Panc1 (cell line): ENCODE measurements at regions not wholly inside any gene's neighbourhood (a gene's known extent, or its start where the extent isn't known, plus 50 kb on each side); places are given as distances from the start of the nearest gene placed in this dataset.

ENCODE experiments used
- ATAC-seq: fragments of 200-7000 bp; cut with Tn5 transposase; 2 replicates; pipeline ENCODE4 v1.9.1; 2020; ENCODE audit warnings: mild to moderate bottlenecking, moderate library complexity
- BruUV-seq: library from RNA; stranded (reverse); fragments of 400-500 nt; replicated peaks from 2 replicates; lab custom pipeline; 2021; lab: Mats Ljungman, UMichigan
- CTCF ChIA-PET: fragments of 300-600 bp; sonication (Branson Sonifier 250); formaldehyde crosslinking; loops from one replicate; lab custom pipeline; 2022; ENCODE audit warnings: antibody characterized with exemption; lab: Charles Lee
- POLR2A ChIA-PET: fragments of 300-600 bp; sonication (Branson Sonifier 250); formaldehyde crosslinking; loops from one replicate; lab custom pipeline; 2022; ENCODE audit warnings: antibody characterized with exemption; lab: Charles Lee
- DNase-seq: peaks from one replicate; pipeline ENCODE4 v3.0.0-alpha.2; 2010; ENCODE audit warnings: low read depth, low spot score
- H3K27ac ChIP-seq: 2 replicates; pipeline ENCODE4 v1.5.1; 2011; ENCODE audit warnings: mild to moderate bottlenecking, low read length, inconsistent platforms
- H3K27me3 ChIP-seq: fragments of 200-500 bp; sonication (Bioruptor generic); 2 replicates; pipeline ENCODE4 v1.6.0; 2014; ENCODE audit warnings: low read length, inconsistent platforms; ENCODE audit not compliant: control insufficient read depth, insufficient read depth
- H3K36me3 ChIP-seq: fragments of 200-500 bp; sonication (Bioruptor generic); 2 replicates; pipeline ENCODE4 v1.5.1; 2014; ENCODE audit warnings: inconsistent platforms, mild to moderate bottlenecking, low read length, moderate library complexity; ENCODE audit not compliant: control insufficient read depth, insufficient read depth
- H3K4me1 ChIP-seq: 2 replicates; pipeline ENCODE4 v1.5.1; 2011; ENCODE audit warnings: inconsistent platforms, mild to moderate bottlenecking, low read length, moderate library complexity; ENCODE audit not compliant: control insufficient read depth, insufficient read depth
- H3K4me3 ChIP-seq, 2 experiments: 2 replicates each; pipeline ENCODE4 v1.5.1; 2011 to 2012; ENCODE audit warnings: low read depth in 2 of 2, low read length in 2 of 2, mild to moderate bottlenecking in 2 of 2, inconsistent platforms in 1 of 2, moderate library complexity in 1 of 2
- H3K9me3 ChIP-seq: fragments of 200-500 bp; sonication (Bioruptor generic); 2 replicates; pipeline ENCODE4 v1.5.1; 2014; ENCODE audit warnings: low read depth, mild to moderate bottlenecking, inconsistent platforms, low read length, moderate library complexity; ENCODE audit not compliant: control insufficient read depth, insufficient read depth
- POLR2AphosphoS5 ChIP-seq: IDR thresholded peaks from 2 replicates; pipeline ENCODE4 v1.6.1; 2012; ENCODE audit warnings: mild to moderate bottlenecking, low read depth, low read length, moderate library complexity
- REST ChIP-seq, 2 experiments: IDR thresholded peaks; 2 replicates each; pipeline ENCODE4 v1.6.1; 2011 to 2012; ENCODE audit warnings: low read depth in 2 of 2, control low read depth in 1 of 2, low read length in 1 of 2, mild to moderate bottlenecking in 1 of 2, moderate library complexity in 1 of 2; ENCODE audit not compliant: insufficient read depth in 1 of 2
- SIN3A ChIP-seq: IDR thresholded peaks from 2 replicates; pipeline ENCODE4 v1.6.1; 2012; ENCODE audit warnings: low read depth, mild to moderate bottlenecking, low read length, moderate library complexity, borderline replicate concordance; ENCODE audit not compliant: insufficient read depth
- TCF7L2 ChIP-seq: IDR thresholded peaks from 2 replicates; pipeline ENCODE4 v1.6.1; 2011; ENCODE audit warnings: mild to moderate bottlenecking, low read depth, low read length, inconsistent platforms
- in situ Hi-C: cut with HindIII; loops from 2 replicates; pipeline ENCODE4 v1.10.0; 2016; ENCODE audit warnings: low sequenced_read_pairs, low pct_unique_long_range_greater_than_20kb
- intact Hi-C: fragments of 100-400 bp; cut with micrococcal nuclease; formaldehyde crosslinking; loops from one replicate; pipeline ENCODE4 v1.10.0; 2022; ENCODE audit not compliant: unreplicated experiment
- TF ChIP-seq, protein P1 (sequence below): fragments of 450-650 bp; IDR thresholded peaks from 2 replicates; pipeline ENCODE4 v1.5.1; 2017; ENCODE audit warnings: mild to moderate bottlenecking

GRCh38 chr20:19074828-19075516 is 137.5 kb upstream of the SLC24A3 start:
- no TSS peak for BruUV-seq
- intact Hi-C loops, result no loop called here
- no peak for ATAC-seq

DNA sequence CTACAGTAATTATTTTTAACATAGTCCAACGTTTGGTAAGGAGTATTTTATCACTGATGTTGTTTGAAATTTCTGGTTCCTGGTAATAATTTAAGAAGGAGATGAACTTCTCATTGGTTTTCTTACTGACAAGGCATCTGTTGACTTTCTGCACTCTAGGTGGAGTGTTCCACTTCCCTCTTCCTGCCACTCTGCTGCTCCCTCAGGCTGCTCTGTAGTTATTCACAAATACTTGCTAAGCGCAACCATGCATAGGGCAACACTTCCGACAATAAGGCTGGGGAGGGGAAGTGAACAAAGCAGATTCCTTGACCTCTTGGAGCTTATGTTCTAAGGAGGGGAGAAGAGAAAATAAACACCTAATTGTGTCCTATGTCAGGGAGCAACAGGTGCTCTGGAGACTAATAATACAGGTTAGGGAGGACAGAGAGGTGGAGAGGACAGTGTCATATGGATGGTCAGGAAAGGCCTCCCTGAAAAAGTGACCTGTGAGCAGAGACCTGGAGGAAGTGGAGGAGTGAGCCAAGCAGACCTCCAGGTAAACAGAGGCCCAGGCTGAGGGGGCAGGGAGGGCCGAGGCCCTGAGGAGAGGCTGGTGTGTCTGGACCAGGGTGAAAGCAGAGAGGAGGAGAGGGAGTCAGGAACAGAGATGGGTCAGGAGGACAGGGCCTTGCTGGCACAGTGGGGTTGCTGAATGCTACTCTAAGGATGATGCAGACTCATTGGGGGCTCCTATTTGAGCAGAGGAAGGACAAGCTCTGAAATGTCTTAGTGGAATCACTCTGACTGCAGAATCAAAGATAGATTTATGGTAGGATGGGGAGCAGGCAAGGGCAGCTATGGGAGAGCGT is 134.8 kb upstream of the SLC24A3 start:
- H3K9me3 ChIP-seq, result no peaks in the 10 kb centered on the region
- in situ Hi-C loops (no loop called here), intact Hi-C loops (no loop called here)
- TF ChIP-seq TCF7L2, result no peak
- BruUV-seq, result no TSS peak
- no peak overlapping the region for H3K27ac ChIP-seq
- CTCF ChIA-PET, result no interaction called here
- no peaks in the 10 kb centered on the region for H3K4me1 ChIP-seq
- ATAC-seq (no peak), DNase-seq (no peak)
- H3K36me3 ChIP-seq, result no peaks in the 10 kb centered on the region
- POLR2A ChIA-PET, result no interaction called here
- no peak overlapping the region for H3K4me3 ChIP-seq
- no peaks in the 10 kb centered on the region for H3K27me3 ChIP-seq

More at GRCh38 chr20:19074828-19075516, 137.5 kb upstream of the SLC24A3 start:
- H3K4me3 ChIP-seq, result no peak overlapping the region
- CTCF ChIA-PET, result no interaction called here
- POLR2A ChIA-PET, result no interaction called here
- DNase-seq, result no peak
- TF ChIP-seq POLR2AphosphoS5 (no peak), REST (IDR thresholded peaks at IDR 0.05; ENCODE audit: insufficient read depth in 1 of 2, low read depth in 2 of 2, low read length in 1 of 2) (no peak), SIN3A (no peak), TCF7L2 (no peak)
- TF ChIP-seq, protein P1, sequence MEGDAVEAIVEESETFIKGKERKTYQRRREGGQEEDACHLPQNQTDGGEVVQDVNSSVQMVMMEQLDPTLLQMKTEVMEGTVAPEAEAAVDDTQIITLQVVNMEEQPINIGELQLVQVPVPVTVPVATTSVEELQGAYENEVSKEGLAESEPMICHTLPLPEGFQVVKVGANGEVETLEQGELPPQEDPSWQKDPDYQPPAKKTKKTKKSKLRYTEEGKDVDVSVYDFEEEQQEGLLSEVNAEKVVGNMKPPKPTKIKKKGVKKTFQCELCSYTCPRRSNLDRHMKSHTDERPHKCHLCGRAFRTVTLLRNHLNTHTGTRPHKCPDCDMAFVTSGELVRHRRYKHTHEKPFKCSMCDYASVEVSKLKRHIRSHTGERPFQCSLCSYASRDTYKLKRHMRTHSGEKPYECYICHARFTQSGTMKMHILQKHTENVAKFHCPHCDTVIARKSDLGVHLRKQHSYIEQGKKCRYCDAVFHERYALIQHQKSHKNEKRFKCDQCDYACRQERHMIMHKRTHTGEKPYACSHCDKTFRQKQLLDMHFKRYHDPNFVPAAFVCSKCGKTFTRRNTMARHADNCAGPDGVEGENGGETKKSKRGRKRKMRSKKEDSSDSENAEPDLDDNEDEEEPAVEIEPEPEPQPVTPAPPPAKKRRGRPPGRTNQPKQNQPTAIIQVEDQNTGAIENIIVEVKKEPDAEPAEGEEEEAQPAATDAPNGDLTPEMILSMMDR, result no peak
- no peaks in the 10 kb centered on the region for H3K4me1 ChIP-seq
- H3K36me3 ChIP-seq, result no peaks in the 10 kb centered on the region
- H3K9me3 ChIP-seq, result no peaks in the 10 kb centered on the region
- H3K27me3 ChIP-seq, result no peaks in the 10 kb centered on the region
- H3K27ac ChIP-seq, result no peak overlapping the region
- in situ Hi-C loops, result no loop called here
